Endothelial cell (in vitro differentiated cells): ENCODE measurements at regions not wholly inside any gene's neighbourhood (a gene's known extent, or its start where the extent isn't known, plus 50 kb on each side); places are given as distances from the start of the nearest gene placed in this dataset.

Experiments used
- DNase-seq: peaks from one replicate; pipeline ENCODE4 v3.0.0; 2021; ENCODE audit warnings: low spot score
- H3K27ac Mint-ChIP-seq: one replicate; pipeline ENCODE4 v1.8.0; 2021; ENCODE audit warnings: mixed read lengths, inconsistent platforms; ENCODE audit not compliant: unreplicated experiment
- H3K27me3 Mint-ChIP-seq: one replicate; pipeline ENCODE4 v1.8.0; 2021; ENCODE audit warnings: mild to moderate bottlenecking, moderate library complexity, mixed read lengths, inconsistent platforms; ENCODE audit not compliant: unreplicated experiment
- H3K36me3 Mint-ChIP-seq: one replicate; pipeline ENCODE4 v1.8.0; 2021; ENCODE audit warnings: mild to moderate bottlenecking, low read depth, mixed read lengths, inconsistent platforms; ENCODE audit not compliant: unreplicated experiment
- H3K4me1 Mint-ChIP-seq: one replicate; pipeline ENCODE4 v1.8.0; 2021; ENCODE audit warnings: mild to moderate bottlenecking, mixed read lengths, inconsistent platforms; ENCODE audit not compliant: unreplicated experiment
- H3K4me3 Mint-ChIP-seq: one replicate; pipeline ENCODE4 v1.8.0; 2021; ENCODE audit warnings: mild to moderate bottlenecking, mixed read lengths, inconsistent platforms; ENCODE audit not compliant: unreplicated experiment
- H3K9me3 Mint-ChIP-seq: one replicate; pipeline ENCODE4 v1.8.0; 2021; ENCODE audit warnings: mixed read lengths, inconsistent platforms; ENCODE audit not compliant: unreplicated experiment
- TF ChIP-seq, protein P1 (sequence below): fragments of 200-600 bp; sonication (generic); IDR thresholded peaks from one replicate; pipeline ENCODE4 v1.5.0; 2021; ENCODE audit warnings: antibody characterized with exemption; ENCODE audit not compliant: unreplicated experiment

DNA sequence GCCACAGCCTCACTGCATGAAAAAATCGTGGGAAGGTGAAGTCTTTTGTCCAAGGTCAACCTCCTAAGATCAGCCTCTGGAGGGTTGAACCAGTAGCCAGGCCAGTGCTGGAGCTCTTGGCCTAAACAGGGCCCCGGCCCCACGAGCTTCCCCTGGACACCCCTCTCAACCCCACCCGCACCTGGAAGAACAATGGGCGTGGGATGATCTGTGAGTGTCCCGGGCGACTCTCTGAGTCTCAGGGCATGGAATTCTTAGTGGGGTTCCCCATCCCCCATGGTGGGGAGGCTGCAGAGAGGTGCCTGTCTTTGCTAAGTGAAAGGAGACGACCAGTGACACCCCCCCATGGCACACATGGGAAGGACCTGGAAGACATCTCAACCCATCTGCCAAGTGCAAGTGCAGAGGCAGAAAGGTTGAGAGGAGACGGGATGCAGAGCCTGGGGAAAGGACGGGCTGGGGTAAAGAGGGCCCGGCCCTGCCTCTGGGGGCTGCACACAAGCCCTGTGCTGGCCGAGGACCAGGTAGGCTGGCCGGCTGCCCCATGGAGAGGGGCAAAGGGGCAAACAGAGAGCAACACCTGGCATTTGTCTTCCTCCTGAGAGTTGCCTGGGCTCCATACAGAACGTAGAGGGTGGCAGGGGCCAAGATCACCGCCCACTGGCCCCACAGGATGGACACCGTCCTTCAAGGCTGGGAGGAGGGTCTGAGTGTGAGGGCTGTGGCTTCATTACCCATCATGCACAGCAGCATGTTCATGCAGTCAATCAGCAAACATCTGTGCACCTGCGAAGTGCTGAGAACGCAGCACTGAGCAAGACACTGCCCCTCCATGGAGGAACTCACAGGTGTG, 163.0 kb upstream of the PPP2R2D start:
- no peak for DNase-seq
- H3K27me3 Mint-ChIP-seq = peaks cover 2% of the 10 kb centered on the region
- no peak overlapping the region for H3K27ac Mint-ChIP-seq
- no peaks in the 10 kb centered on the region for H3K9me3 Mint-ChIP-seq
- H3K4me1 Mint-ChIP-seq = no peaks in the 10 kb centered on the region
- H3K36me3 Mint-ChIP-seq = no peaks in the 10 kb centered on the region
- no peak overlapping the region for H3K4me3 Mint-ChIP-seq
- TF ChIP-seq, protein P1, sequence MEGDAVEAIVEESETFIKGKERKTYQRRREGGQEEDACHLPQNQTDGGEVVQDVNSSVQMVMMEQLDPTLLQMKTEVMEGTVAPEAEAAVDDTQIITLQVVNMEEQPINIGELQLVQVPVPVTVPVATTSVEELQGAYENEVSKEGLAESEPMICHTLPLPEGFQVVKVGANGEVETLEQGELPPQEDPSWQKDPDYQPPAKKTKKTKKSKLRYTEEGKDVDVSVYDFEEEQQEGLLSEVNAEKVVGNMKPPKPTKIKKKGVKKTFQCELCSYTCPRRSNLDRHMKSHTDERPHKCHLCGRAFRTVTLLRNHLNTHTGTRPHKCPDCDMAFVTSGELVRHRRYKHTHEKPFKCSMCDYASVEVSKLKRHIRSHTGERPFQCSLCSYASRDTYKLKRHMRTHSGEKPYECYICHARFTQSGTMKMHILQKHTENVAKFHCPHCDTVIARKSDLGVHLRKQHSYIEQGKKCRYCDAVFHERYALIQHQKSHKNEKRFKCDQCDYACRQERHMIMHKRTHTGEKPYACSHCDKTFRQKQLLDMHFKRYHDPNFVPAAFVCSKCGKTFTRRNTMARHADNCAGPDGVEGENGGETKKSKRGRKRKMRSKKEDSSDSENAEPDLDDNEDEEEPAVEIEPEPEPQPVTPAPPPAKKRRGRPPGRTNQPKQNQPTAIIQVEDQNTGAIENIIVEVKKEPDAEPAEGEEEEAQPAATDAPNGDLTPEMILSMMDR = no peak

GRCh38 chr10:131738396-131738735, 162.4 kb upstream of the PPP2R2D start:
- H3K27ac Mint-ChIP-seq = no peak overlapping the region
- TF ChIP-seq, protein P1 = no peak
- H3K4me3 Mint-ChIP-seq = no peak overlapping the region
- H3K4me1 Mint-ChIP-seq = no peaks in the 10 kb centered on the region
- no peaks in the 10 kb centered on the region for H3K9me3 Mint-ChIP-seq
- peaks cover 2% of the 10 kb centered on the region for H3K27me3 Mint-ChIP-seq
- H3K36me3 Mint-ChIP-seq = no peaks in the 10 kb centered on the region
- DNase-seq = no peak

DNA sequence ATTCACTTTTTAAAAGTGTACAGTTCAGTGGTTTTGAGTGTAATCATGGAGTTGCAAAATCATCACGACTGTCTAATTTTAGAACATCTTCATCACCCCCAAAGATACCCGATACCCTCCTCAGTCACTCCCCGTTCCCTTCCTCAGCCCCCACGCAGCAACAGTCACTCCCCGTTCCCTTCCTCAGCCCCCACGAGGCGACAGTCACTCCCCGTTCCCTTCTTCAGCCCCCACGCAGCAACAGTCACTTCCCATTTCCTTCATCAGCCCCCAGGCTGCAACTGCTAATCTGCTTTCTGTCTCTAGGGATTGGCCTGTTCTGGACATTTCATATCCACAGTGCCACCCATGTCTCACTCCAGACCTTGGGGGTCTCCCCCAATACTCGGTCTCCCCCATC, 161.6 kb upstream of the PPP2R2D start:
- H3K27ac Mint-ChIP-seq = no peak overlapping the region

GRCh38 chr10:131742500-131742951, 158.3 kb upstream of the PPP2R2D start:
- peaks cover 5% of the 10 kb centered on the region for H3K4me1 Mint-ChIP-seq
- no peaks in the 10 kb centered on the region for H3K36me3 Mint-ChIP-seq
- TF ChIP-seq, protein P1 = no peak
- peaks cover 19% of the 10 kb centered on the region for H3K27me3 Mint-ChIP-seq
- no peaks in the 10 kb centered on the region for H3K9me3 Mint-ChIP-seq
- no peak overlapping the region for H3K27ac Mint-ChIP-seq
- no peak for DNase-seq
- no peak overlapping the region for H3K4me3 Mint-ChIP-seq

More for the DNA sequence above, 161.6 kb upstream of the PPP2R2D start:
- no peak overlapping the region for H3K4me3 Mint-ChIP-seq
- H3K36me3 Mint-ChIP-seq = no peaks in the 10 kb centered on the region
- H3K9me3 Mint-ChIP-seq = no peaks in the 10 kb centered on the region
- H3K4me1 Mint-ChIP-seq = peaks cover 4% of the 10 kb centered on the region
- TF ChIP-seq, protein P1 = no peak
- H3K27me3 Mint-ChIP-seq = peaks cover 6% of the 10 kb centered on the region
- DNase-seq = no peak
